Fibroblast of lung (primary cell): ENCODE measurements at regions not wholly inside any gene's neighbourhood (a gene's known extent, or its start where the extent isn't known, plus 50 kb on each side); places are given as distances from the start of the nearest gene placed in this dataset.

ENCODE experiments used
- DNase-seq, 2 donors: peaks; one replicate each; pipeline versions ENCODE4 v3.0.0 to v3.0.0-alpha.2; 2010; ENCODE audit warnings: low read depth in 2 of 2
- H2AFZ ChIP-seq: 2 replicates; pipeline ENCODE4 v1.5.1; 2012; ENCODE audit warnings: low read length, control low read depth, inconsistent platforms
- H3K27ac ChIP-seq: 2 replicates; pipeline ENCODE4 v1.5.1; 2011; ENCODE audit warnings: low read length, control low read depth; ENCODE audit not compliant: insufficient read depth
- H3K27me3 ChIP-seq: 2 replicates; pipeline ENCODE4 v1.5.1; 2011; ENCODE audit warnings: mild to moderate bottlenecking, low read length; ENCODE audit not compliant: control insufficient read depth, insufficient read depth
- H3K36me3 ChIP-seq: 2 replicates; pipeline ENCODE4 v1.5.1; 2011; ENCODE audit warnings: low read length; ENCODE audit not compliant: control insufficient read depth, insufficient read depth
- H3K4me1 ChIP-seq: 2 replicates; pipeline ENCODE4 v1.5.1; 2011; ENCODE audit warnings: low read length; ENCODE audit not compliant: control insufficient read depth, insufficient read depth; ENCODE audit errors: extremely low read depth
- H3K4me2 ChIP-seq: 2 replicates; pipeline ENCODE4 v1.5.1; 2011; ENCODE audit warnings: low read length, control low read depth; ENCODE audit not compliant: insufficient read depth; ENCODE audit errors: extremely low read depth
- H3K4me3 ChIP-seq, 4 experiments: fragments of 200-600 bp in 1 of 4; sonication (generic) in 1 of 4; replicated peaks in 1 of 4; 2 replicates each; pipeline ENCODE4 v1.5.1; 2011 to 2016; ENCODE audit warnings: low read length in 4 of 4, low read depth in 3 of 4, mild to moderate bottlenecking in 3 of 4, control low read depth in 2 of 4, inconsistent platforms in 1 of 4, mixed read lengths in 1 of 4; ENCODE audit not compliant: insufficient read depth in 1 of 4; ENCODE audit errors: control extremely low read depth in 1 of 4
- H3K79me2 ChIP-seq: 2 replicates; pipeline ENCODE4 v1.5.1; 2012; ENCODE audit warnings: mild to moderate bottlenecking, low read length, inconsistent platforms; ENCODE audit not compliant: control insufficient read depth, insufficient read depth
- H3K9ac ChIP-seq: 2 replicates; pipeline ENCODE4 v1.5.1; 2011; ENCODE audit warnings: mild to moderate bottlenecking, low read length, control low read depth; ENCODE audit not compliant: insufficient read depth
- H3K9me3 ChIP-seq: 2 replicates; pipeline ENCODE4 v1.5.1; 2012; ENCODE audit warnings: low read depth, low read length; ENCODE audit not compliant: control insufficient read depth, insufficient read depth
- H4K20me1 ChIP-seq: 2 replicates; pipeline ENCODE4 v1.5.1; 2011; ENCODE audit warnings: low read length; ENCODE audit not compliant: control insufficient read depth, insufficient read depth; ENCODE audit errors: extremely low read depth
- CTCF ChIP-seq, 2 donors: IDR thresholded peaks in 1 of 2; conservative IDR thresholded peaks in 1 of 2; 1 replicate in 1 of 2; 2 replicates in 1 of 2; pipeline ENCODE4 v1.5.1; 2011 to 2012; ENCODE audit warnings: low read length in 2 of 2, control low read depth in 1 of 2, inconsistent platforms in 1 of 2, low read depth in 1 of 2, mild to moderate bottlenecking in 1 of 2
- EZH2 ChIP-seq: IDR thresholded peaks from 2 replicates; pipeline ENCODE4 v1.5.1; 2012; ENCODE audit warnings: low read length, control low read depth, mild to moderate bottlenecking; ENCODE audit errors: missing control alignments

- Histone ChIP-seq H3K79me2 (no peaks in the 10 kb centered on the region), H3K4me1 (no peaks in the 10 kb centered on the region), H3K27ac (no peak overlapping the region), H3K4me2 (no peak overlapping the region), H3K27me3 (no peaks in the 10 kb centered on the region), H3K9me3 (no peaks in the 10 kb centered on the region), H4K20me1 (no peaks in the 10 kb centered on the region), H3K4me3 (no peak overlapping the region), H3K9ac (no peak overlapping the region), H3K36me3 (no peaks in the 10 kb centered on the region), H2AFZ (no peak overlapping the region)
- DNase-seq: peak in 1 of 2 donors; percentile 21
- TF ChIP-seq CTCF (conservative IDR thresholded peaks at IDR 0.05 in 1 of 2, IDR thresholded peaks at IDR 0.05 in 1 of 2; ENCODE audit: low read depth in 1 of 2, low read length in 2 of 2) (no peak), EZH2 (no peak)
Observed at GRCh38 chr9:107584186-107584585, 94.6 kb upstream of the KLF4 start.

DNA sequence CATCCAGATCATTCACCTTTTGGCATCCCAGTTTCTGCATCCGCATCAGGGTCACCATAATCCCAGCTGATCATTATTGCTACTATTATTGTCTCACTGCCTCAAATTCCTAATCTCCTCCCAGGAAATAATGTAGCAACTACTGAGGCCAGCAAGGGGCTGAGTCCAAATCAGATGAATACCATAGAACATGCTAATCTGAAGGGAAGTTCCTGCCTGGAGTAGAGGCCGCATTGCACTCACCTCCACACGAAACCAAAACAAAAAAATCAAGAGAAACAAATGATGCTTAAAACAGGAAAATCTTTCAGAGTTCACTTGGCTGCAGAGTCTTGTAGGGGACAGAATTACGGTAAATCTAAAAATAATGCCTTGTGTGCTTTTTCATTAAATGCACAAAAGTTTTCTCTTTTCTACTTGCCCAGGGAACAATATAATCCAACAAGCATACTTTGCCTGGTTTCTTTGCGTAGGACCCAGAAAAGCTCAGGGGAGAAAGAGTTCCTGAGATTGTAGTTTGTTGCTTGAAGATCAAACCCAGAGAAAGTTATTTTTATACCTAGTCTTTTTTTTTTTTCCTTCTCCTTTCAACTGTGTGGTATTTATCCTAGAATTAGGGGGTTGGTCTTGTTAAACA lies 87.7 kb upstream of the KLF4 start:
- H4K20me1 ChIP-seq: no peaks in the 10 kb centered on the region
- no peak for DNase-seq
- no peak for TF ChIP-seq CTCF (conservative IDR thresholded peaks at IDR 0.05 in 1 of 2, IDR thresholded peaks at IDR 0.05 in 1 of 2; ENCODE audit: low read depth in 1 of 2, low read length in 2 of 2)
- TF ChIP-seq EZH2: no peak
- no peaks in the 10 kb centered on the region for H3K36me3 ChIP-seq
- H3K4me1 ChIP-seq: no peaks in the 10 kb centered on the region
- no peak overlapping the region for H2AFZ ChIP-seq
- no peaks in the 10 kb centered on the region for H3K27me3 ChIP-seq
- H3K9ac ChIP-seq: no peak overlapping the region
- H3K27ac ChIP-seq: no peak overlapping the region
- no peak overlapping the region for H3K4me3 ChIP-seq
- no peak overlapping the region for H3K4me2 ChIP-seq
- no peaks in the 10 kb centered on the region for H3K9me3 ChIP-seq
- H3K79me2 ChIP-seq: no peaks in the 10 kb centered on the region

DNA sequence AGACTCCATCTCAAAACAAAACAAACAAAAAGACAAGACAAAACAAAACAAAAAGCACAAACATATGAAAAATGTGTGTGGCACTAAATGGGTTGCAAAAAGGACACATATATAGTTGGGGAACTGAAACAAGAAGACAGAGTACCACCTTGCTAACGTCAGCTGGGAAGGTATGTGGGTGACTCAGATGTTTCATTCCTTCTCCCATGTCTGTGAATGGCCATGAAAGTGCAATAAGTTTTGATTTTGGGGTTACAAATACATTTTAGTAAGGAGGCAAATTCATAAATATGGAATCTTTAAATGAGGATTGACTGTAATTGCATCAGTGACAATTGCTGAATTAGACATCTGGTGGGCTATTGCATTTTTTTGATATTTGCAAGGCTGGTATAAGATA lies 81.6 kb upstream of the KLF4 start:
- no peak overlapping the region for H3K27ac ChIP-seq
- no peak overlapping the region for H3K4me2 ChIP-seq
- no peaks in the 10 kb centered on the region for H3K9me3 ChIP-seq
- H3K4me3 ChIP-seq: no peak overlapping the region
- TF ChIP-seq CTCF (conservative IDR thresholded peaks at IDR 0.05 in 1 of 2, IDR thresholded peaks at IDR 0.05 in 1 of 2; ENCODE audit: low read depth in 1 of 2, low read length in 2 of 2) (no peak), EZH2 (no peak)
- H2AFZ ChIP-seq: no peak overlapping the region
- H3K4me1 ChIP-seq: no peaks in the 10 kb centered on the region
- H3K27me3 ChIP-seq: no peaks in the 10 kb centered on the region
- H3K79me2 ChIP-seq: no peaks in the 10 kb centered on the region
- H3K36me3 ChIP-seq: no peaks in the 10 kb centered on the region
- H4K20me1 ChIP-seq: no peaks in the 10 kb centered on the region
- no peak for DNase-seq
- no peak overlapping the region for H3K9ac ChIP-seq
